Liver (tissue), 8 donors: ENCODE measurements at regions not wholly inside any gene's neighbourhood (a gene's known extent, or its start where the extent isn't known, plus 50 kb on each side); places are given as distances from the start of the nearest gene placed in this dataset.

Source experiments
- DNase-seq: peaks from one replicate; pipeline ENCODE4 v3.0.0-alpha.2; 2017; ENCODE audit warnings: low spot score
- H3K27ac ChIP-seq, 2 donors: one replicate each; pipeline ENCODE4 v1.7.0; 2013; ENCODE audit warnings: inconsistent platforms in 2 of 2, low read length in 2 of 2, control low read depth in 1 of 2, low read depth in 1 of 2, mild to moderate bottlenecking in 1 of 2
- H3K27me3 ChIP-seq, 4 donors: one replicate each; pipeline versions ENCODE4 v1.6.1 to v1.7.0; 2013; ENCODE audit warnings: low read length in 3 of 4, inconsistent platforms in 1 of 4, mild to moderate bottlenecking in 1 of 4, moderate library complexity in 1 of 4; ENCODE audit not compliant: control insufficient read depth in 4 of 4, insufficient read depth in 4 of 4
- H3K36me3 ChIP-seq, 4 donors: one replicate each; pipeline versions ENCODE4 v1.6.1 to v1.7.0; 2013; ENCODE audit warnings: low read length in 3 of 4, mild to moderate bottlenecking in 3 of 4, low read depth in 1 of 4, moderate library complexity in 1 of 4; ENCODE audit not compliant: control insufficient read depth in 4 of 4, insufficient read depth in 3 of 4
- H3K4me1 ChIP-seq, 4 donors: one replicate each; pipeline versions ENCODE4 v1.6.1 to v1.7.0; 2013; ENCODE audit warnings: low read length in 3 of 4, mild to moderate bottlenecking in 3 of 4, moderate library complexity in 1 of 4; ENCODE audit not compliant: control insufficient read depth in 4 of 4, insufficient read depth in 4 of 4
- H3K4me3 ChIP-seq, 3 donors: one replicate each; pipeline versions ENCODE4 v1.6.1 to v1.7.0; 2013; ENCODE audit warnings: low read length in 3 of 3, control low read depth in 1 of 3, low read depth in 1 of 3, mild to moderate bottlenecking in 1 of 3
- H3K9ac ChIP-seq, 2 donors: one replicate each; pipeline ENCODE4 v1.7.0; 2013; ENCODE audit warnings: low read length in 2 of 2, mild to moderate bottlenecking in 2 of 2, moderate library complexity in 2 of 2, control low read depth in 1 of 2, low read depth in 1 of 2
- H3K9me3 ChIP-seq, 4 donors: one replicate each; pipeline versions ENCODE4 v1.6.1 to v1.7.0; 2013; ENCODE audit warnings: low read length in 3 of 4; ENCODE audit not compliant: control insufficient read depth in 4 of 4
- EGR1 ChIP-seq, 2 donors: IDR thresholded peaks; 2 replicates each; pipeline ENCODE4 v1.6.1; 2016 to 2018; ENCODE audit warnings: antibody characterized with exemption in 2 of 2, low read depth in 2 of 2
- FOXA1 ChIP-seq: IDR thresholded peaks from 2 replicates; pipeline ENCODE4 v1.6.1; 2016; ENCODE audit warnings: antibody characterized with exemption
- FOXA2 ChIP-seq: IDR thresholded peaks from 2 replicates; pipeline ENCODE4 v1.6.1; 2016; ENCODE audit warnings: antibody characterized with exemption
- GABPA ChIP-seq, 2 donors: IDR thresholded peaks in 1 of 2; conservative IDR thresholded peaks in 1 of 2; 2 replicates each; pipeline ENCODE4 v1.6.1; 2016; ENCODE audit warnings: antibody characterized with exemption in 2 of 2, mild to moderate bottlenecking in 1 of 2, moderate library complexity in 1 of 2
- HNF4G ChIP-seq: IDR thresholded peaks from 2 replicates; pipeline ENCODE4 v1.6.1; 2016; ENCODE audit warnings: antibody characterized with exemption
- JUND ChIP-seq, 2 donors: IDR thresholded peaks; 2 replicates each; pipeline ENCODE4 v1.6.1; 2016; ENCODE audit warnings: antibody characterized with exemption in 2 of 2
- NR2F2 ChIP-seq: IDR thresholded peaks from 2 replicates; pipeline ENCODE4 v1.6.1; 2016; ENCODE audit warnings: antibody characterized with exemption
- RAD21 ChIP-seq, 2 donors: IDR thresholded peaks; 2 replicates each; pipeline ENCODE4 v1.6.1; 2016; ENCODE audit warnings: antibody characterized with exemption in 2 of 2, mild to moderate bottlenecking in 2 of 2
- RXRA ChIP-seq, 2 donors: IDR thresholded peaks; 2 replicates each; pipeline ENCODE4 v1.6.1; 2017 to 2018; ENCODE audit warnings: antibody characterized with exemption in 2 of 2, mild to moderate bottlenecking in 1 of 2
- SP1 ChIP-seq: IDR thresholded peaks from 2 replicates; pipeline ENCODE4 v1.6.1; 2018; ENCODE audit warnings: antibody characterized with exemption, mild to moderate bottlenecking
- TAF1 ChIP-seq: conservative IDR thresholded peaks from 2 replicates; pipeline ENCODE4 v1.6.1; 2016; ENCODE audit warnings: antibody characterized with exemption, mild to moderate bottlenecking
- YY1 ChIP-seq: IDR thresholded peaks from 2 replicates; pipeline ENCODE4 v1.6.1; 2016; ENCODE audit warnings: antibody characterized with exemption, mild to moderate bottlenecking
- WGBS: extraction: QIAGEN DNeasy Blood & Tissue Kit; methylation state at CpG from one replicate; pipeline ENCODE4 v1.1.7; 2013; 5-methylcytosine and 5-hydroxymethylcytosine counted together
- TF ChIP-seq, protein P1 (sequence below): fragments of 150-350 bp; IDR thresholded peaks from 2 replicates; pipeline ENCODE4 v1.5.1; 2017; ENCODE audit warnings: improper control_type of control experiment, low read depth, low read length; ENCODE audit not compliant: missing input control
- TF ChIP-seq, protein P2 (sequence below): IDR thresholded peaks from 2 replicates; pipeline ENCODE4 v1.6.1; 2016; ENCODE audit warnings: antibody characterized with exemption, mild to moderate bottlenecking
- TF ChIP-seq, protein P3 (sequence below): IDR thresholded peaks from 2 replicates; pipeline ENCODE4 v1.6.1; 2016; ENCODE audit warnings: antibody characterized with exemption
- TF ChIP-seq, protein P4 (sequence below): IDR thresholded peaks from 2 replicates; pipeline ENCODE4 v1.6.1; 2016; ENCODE audit warnings: antibody characterized with exemption
- TF ChIP-seq, protein P5 (sequence below): IDR thresholded peaks from 2 replicates; pipeline ENCODE4 v1.6.1; 2016; ENCODE audit warnings: antibody characterized with exemption
- donor health status: healthy.
- donor health status: healthy.
- donor health status: healthy.
- donor health status: healthy.
- donor health status: healthy.

DNA sequence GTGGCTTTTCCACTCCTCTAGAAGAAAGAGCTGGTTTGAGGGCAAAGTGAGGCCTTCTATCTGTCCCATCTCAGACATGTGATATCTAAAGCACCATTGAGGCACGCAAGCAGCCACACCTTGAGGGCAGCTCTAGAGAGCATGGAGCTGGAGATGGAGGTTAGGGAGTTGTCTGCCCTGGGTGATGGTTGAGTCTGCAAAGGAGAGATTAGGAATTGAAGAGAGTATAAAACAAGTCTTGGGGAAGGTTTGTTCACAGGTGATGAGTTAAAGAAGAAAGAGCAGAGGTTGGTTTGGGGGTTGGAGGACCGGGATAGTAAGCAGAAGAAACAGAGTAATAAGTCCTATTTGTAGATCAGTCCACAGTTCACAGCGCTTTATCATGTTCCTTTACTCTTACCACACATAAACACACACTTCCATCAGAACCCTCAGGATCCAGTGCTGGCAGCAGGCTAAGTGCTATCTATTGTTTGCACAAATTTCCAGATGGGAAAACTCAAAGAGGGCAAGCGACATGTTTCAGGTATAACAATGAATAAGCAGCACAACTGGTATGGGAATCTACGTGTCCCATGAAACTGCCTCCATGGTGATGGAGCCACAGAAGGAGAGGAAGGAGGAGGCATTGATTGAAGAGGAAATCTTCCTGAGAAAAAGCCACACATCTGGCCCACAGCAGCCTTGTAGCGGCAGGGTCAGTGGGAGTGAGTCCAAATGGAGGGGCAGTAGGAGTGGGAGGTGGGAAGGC is 65.8 kb downstream of the RASSF10 start:
- WGBS = 89% methylated on average over 6 of the region's 6 CpGs
- DNase-seq = no peak
- no peak overlapping the region for H3K9ac ChIP-seq
- TF ChIP-seq NR2F2 = no peak
- TF ChIP-seq, protein P1, sequence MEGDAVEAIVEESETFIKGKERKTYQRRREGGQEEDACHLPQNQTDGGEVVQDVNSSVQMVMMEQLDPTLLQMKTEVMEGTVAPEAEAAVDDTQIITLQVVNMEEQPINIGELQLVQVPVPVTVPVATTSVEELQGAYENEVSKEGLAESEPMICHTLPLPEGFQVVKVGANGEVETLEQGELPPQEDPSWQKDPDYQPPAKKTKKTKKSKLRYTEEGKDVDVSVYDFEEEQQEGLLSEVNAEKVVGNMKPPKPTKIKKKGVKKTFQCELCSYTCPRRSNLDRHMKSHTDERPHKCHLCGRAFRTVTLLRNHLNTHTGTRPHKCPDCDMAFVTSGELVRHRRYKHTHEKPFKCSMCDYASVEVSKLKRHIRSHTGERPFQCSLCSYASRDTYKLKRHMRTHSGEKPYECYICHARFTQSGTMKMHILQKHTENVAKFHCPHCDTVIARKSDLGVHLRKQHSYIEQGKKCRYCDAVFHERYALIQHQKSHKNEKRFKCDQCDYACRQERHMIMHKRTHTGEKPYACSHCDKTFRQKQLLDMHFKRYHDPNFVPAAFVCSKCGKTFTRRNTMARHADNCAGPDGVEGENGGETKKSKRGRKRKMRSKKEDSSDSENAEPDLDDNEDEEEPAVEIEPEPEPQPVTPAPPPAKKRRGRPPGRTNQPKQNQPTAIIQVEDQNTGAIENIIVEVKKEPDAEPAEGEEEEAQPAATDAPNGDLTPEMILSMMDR = no peak
- TF ChIP-seq RAD21 (IDR thresholded peaks at IDR 0.05) = no peak
- no peak for TF ChIP-seq FOXA2
- no peak for TF ChIP-seq GABPA (IDR thresholded peaks at IDR 0.05 in 1 of 2, conservative IDR thresholded peaks at IDR 0.05 in 1 of 2)
- TF ChIP-seq EGR1 (IDR thresholded peaks at IDR 0.05; ENCODE audit: low read depth in 2 of 2) = no peak
- no peak for TF ChIP-seq HNF4G
- TF ChIP-seq RXRA (IDR thresholded peaks at IDR 0.05) = no peak
- TF ChIP-seq, protein P2, sequence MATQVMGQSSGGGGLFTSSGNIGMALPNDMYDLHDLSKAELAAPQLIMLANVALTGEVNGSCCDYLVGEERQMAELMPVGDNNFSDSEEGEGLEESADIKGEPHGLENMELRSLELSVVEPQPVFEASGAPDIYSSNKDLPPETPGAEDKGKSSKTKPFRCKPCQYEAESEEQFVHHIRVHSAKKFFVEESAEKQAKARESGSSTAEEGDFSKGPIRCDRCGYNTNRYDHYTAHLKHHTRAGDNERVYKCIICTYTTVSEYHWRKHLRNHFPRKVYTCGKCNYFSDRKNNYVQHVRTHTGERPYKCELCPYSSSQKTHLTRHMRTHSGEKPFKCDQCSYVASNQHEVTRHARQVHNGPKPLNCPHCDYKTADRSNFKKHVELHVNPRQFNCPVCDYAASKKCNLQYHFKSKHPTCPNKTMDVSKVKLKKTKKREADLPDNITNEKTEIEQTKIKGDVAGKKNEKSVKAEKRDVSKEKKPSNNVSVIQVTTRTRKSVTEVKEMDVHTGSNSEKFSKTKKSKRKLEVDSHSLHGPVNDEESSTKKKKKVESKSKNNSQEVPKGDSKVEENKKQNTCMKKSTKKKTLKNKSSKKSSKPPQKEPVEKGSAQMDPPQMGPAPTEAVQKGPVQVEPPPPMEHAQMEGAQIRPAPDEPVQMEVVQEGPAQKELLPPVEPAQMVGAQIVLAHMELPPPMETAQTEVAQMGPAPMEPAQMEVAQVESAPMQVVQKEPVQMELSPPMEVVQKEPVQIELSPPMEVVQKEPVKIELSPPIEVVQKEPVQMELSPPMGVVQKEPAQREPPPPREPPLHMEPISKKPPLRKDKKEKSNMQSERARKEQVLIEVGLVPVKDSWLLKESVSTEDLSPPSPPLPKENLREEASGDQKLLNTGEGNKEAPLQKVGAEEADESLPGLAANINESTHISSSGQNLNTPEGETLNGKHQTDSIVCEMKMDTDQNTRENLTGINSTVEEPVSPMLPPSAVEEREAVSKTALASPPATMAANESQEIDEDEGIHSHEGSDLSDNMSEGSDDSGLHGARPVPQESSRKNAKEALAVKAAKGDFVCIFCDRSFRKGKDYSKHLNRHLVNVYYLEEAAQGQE = no peak
- no peak for TF ChIP-seq YY1
- no peak for TF ChIP-seq JUND (IDR thresholded peaks at IDR 0.05)
- TF ChIP-seq, protein P3, sequence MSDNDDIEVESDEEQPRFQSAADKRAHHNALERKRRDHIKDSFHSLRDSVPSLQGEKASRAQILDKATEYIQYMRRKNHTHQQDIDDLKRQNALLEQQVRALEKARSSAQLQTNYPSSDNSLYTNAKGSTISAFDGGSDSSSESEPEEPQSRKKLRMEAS = no peak
- TF ChIP-seq FOXA1 = no peak
- TF ChIP-seq, protein P4, sequence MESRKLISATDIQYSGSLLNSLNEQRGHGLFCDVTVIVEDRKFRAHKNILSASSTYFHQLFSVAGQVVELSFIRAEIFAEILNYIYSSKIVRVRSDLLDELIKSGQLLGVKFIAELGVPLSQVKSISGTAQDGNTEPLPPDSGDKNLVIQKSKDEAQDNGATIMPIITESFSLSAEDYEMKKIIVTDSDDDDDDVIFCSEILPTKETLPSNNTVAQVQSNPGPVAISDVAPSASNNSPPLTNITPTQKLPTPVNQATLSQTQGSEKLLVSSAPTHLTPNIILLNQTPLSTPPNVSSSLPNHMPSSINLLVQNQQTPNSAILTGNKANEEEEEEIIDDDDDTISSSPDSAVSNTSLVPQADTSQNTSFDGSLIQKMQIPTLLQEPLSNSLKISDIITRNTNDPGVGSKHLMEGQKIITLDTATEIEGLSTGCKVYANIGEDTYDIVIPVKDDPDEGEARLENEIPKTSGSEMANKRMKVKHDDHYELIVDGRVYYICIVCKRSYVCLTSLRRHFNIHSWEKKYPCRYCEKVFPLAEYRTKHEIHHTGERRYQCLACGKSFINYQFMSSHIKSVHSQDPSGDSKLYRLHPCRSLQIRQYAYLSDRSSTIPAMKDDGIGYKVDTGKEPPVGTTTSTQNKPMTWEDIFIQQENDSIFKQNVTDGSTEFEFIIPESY = no peak
- TF ChIP-seq TAF1 = no peak
- TF ChIP-seq, protein P5, sequence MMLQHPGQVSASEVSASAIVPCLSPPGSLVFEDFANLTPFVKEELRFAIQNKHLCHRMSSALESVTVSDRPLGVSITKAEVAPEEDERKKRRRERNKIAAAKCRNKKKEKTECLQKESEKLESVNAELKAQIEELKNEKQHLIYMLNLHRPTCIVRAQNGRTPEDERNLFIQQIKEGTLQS = no peak
- TF ChIP-seq SP1 = no peak
- H3K27me3 ChIP-seq = peaks cover 0 to 2% (median under 1%) of the 10 kb centered on the region in 4 donors
- no peaks in the 10 kb centered on the region for H3K9me3 ChIP-seq
- no peak overlapping the region for H3K4me3 ChIP-seq
- no peaks in the 10 kb centered on the region for H3K36me3 ChIP-seq
- H3K4me1 ChIP-seq = no peaks in the 10 kb centered on the region
- no peak overlapping the region for H3K27ac ChIP-seq
